ENCODE measurements at regions not wholly inside any gene's neighbourhood (a gene's known extent, or its start where the extent isn't known, plus 50 kb on each side); places are given as distances from the start of the nearest gene placed in this dataset.

DNA sequence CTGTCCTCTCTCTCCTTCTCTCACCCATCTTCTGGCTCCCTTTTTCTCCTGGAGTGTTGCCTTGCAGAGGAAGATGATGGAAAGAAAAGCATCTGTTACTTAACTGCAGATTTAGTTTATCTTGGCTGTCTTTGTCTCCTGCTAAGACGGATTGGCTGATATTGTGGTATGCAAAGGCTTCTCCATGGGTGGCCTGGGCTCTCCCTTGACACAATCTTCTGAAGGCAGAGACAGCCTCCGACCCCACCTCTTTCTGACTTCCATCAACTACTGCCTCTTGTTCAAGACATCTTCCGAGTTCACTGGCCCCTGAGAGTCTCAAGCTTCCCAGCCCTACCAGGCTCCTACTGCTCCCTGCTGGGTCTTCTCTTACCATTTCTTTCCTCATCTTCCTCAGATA lies 403.7 kb downstream of the LRRC70 start:
- TF ChIP-seq, protein P1, sequence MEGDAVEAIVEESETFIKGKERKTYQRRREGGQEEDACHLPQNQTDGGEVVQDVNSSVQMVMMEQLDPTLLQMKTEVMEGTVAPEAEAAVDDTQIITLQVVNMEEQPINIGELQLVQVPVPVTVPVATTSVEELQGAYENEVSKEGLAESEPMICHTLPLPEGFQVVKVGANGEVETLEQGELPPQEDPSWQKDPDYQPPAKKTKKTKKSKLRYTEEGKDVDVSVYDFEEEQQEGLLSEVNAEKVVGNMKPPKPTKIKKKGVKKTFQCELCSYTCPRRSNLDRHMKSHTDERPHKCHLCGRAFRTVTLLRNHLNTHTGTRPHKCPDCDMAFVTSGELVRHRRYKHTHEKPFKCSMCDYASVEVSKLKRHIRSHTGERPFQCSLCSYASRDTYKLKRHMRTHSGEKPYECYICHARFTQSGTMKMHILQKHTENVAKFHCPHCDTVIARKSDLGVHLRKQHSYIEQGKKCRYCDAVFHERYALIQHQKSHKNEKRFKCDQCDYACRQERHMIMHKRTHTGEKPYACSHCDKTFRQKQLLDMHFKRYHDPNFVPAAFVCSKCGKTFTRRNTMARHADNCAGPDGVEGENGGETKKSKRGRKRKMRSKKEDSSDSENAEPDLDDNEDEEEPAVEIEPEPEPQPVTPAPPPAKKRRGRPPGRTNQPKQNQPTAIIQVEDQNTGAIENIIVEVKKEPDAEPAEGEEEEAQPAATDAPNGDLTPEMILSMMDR (IDR thresholded peaks at IDR 0.05; ENCODE audit: low read length) = no peak
- TF ChIP-seq EZH2 (IDR thresholded peaks at IDR 0.05; ENCODE audit: borderline replicate concordance, low read length) = no peak

Data from OCI-LY1 (cell line).